Vagina (tissue), 2 donors: ENCODE measurements at regions not wholly inside any gene's neighbourhood (a gene's known extent, or its start where the extent isn't known, plus 50 kb on each side); places are given as distances from the start of the nearest gene placed in this dataset.
"Not testable (repeated sequence)": the region's sequence is repeated elsewhere in the genome, so short reads cannot be mapped to it uniquely, and the experiment has no call there.

ENCODE experiments used
- DNase-seq, 2 donors: peaks; one replicate each; pipeline ENCODE4 v3.0.0-alpha.2; 2017; ENCODE audit errors: extremely low spot score in 2 of 2
- H3K27ac ChIP-seq: fragments of 200-600 bp; sonication (generic); one replicate; pipeline ENCODE4 v1.5.1; 2019
- H3K27me3 ChIP-seq: fragments of 200-600 bp; sonication (generic); one replicate; pipeline ENCODE4 v1.5.1; 2019
- H3K36me3 ChIP-seq, 2 donors: fragments of 200-600 bp; sonication (generic); one replicate each; pipeline ENCODE4 v1.5.1; 2017 to 2019
- H3K4me1 ChIP-seq: fragments of 200-600 bp; sonication (generic); one replicate; pipeline ENCODE4 v1.5.1; 2019
- H3K4me3 ChIP-seq, 2 donors: fragments of 200-600 bp; sonication (generic); 1 replicate in 1 of 2; 2 replicates in 1 of 2; pipeline ENCODE4 v1.5.1; 2016 to 2019
- H3K9me3 ChIP-seq: fragments of 200-600 bp; sonication (generic); one replicate; pipeline ENCODE4 v1.5.1; 2019
- CTCF ChIP-seq, 3 experiments: fragments of 450-650 bp in 2 of 3; fragments of 200-600 bp in 1 of 3; sonication (generic) in 1 of 3; IDR thresholded peaks; one replicate each; pipeline ENCODE4 v1.5.1; 2017 to 2019; ENCODE audit warnings: antibody characterized with exemption in 3 of 3, mild to moderate bottlenecking in 2 of 3, moderate library complexity in 2 of 3
- POLR2A ChIP-seq, 2 donors: fragments of 450-650 bp; IDR thresholded peaks; one replicate each; pipeline ENCODE4 v1.6.1; 2017; ENCODE audit warnings: antibody characterized with exemption in 2 of 2, mild to moderate bottlenecking in 2 of 2, moderate library complexity in 2 of 2
- POLR2AphosphoS5 ChIP-seq, 2 donors: sonication (generic); formaldehyde crosslinking; IDR thresholded peaks; one replicate each; pipeline ENCODE4 v1.9.0; 2017; ENCODE audit warnings: antibody characterized with exemption in 2 of 2, mild to moderate bottlenecking in 2 of 2, low read depth in 1 of 2; ENCODE audit not compliant: insufficient read depth in 1 of 2
- intact Hi-C: fragments of 100-400 bp; cut with DNase I; formaldehyde crosslinking; loops from one replicate; pipeline ENCODE4 v1.15.1; 2023

- Histone ChIP-seq H3K27me3 (no peaks in the 10 kb centered on the region), H3K9me3 (no peaks in the 10 kb centered on the region), H3K4me1 (no peaks in the 10 kb centered on the region), H3K4me3 (no peak overlapping the region), H3K36me3 (no peaks in the 10 kb centered on the region), H3K27ac (no peak overlapping the region)
- DNase-seq: no peak
- TF ChIP-seq POLR2A (IDR thresholded peaks at IDR 0.05) (no peak), CTCF (IDR thresholded peaks at IDR 0.05) (no peak), POLR2AphosphoS5 (IDR thresholded peaks at IDR 0.05; ENCODE audit: insufficient read depth in 1 of 2, low read depth in 1 of 2) (no peak)
- intact Hi-C loops: no loop called here
Observed at GRCh38 chr3:76527773-76528172, 512.1 kb upstream of the ROBO2 start.

GRCh38 chr3:76532158-76532822, 507.6 kb upstream of the ROBO2 start:
- no peaks in the 10 kb centered on the region for H3K9me3 ChIP-seq
- no peak overlapping the region for H3K4me3 ChIP-seq
- TF ChIP-seq POLR2AphosphoS5 (IDR thresholded peaks at IDR 0.05; ENCODE audit: insufficient read depth in 1 of 2, low read depth in 1 of 2) (no peak), CTCF (IDR thresholded peaks at IDR 0.05) (no peak), POLR2A (IDR thresholded peaks at IDR 0.05) (no peak)
- no peak overlapping the region for H3K27ac ChIP-seq
- intact Hi-C loops: no loop called here
- DNase-seq: no peak
- H3K36me3 ChIP-seq: no peaks in the 10 kb centered on the region
- H3K27me3 ChIP-seq: no peaks in the 10 kb centered on the region
- no peaks in the 10 kb centered on the region for H3K4me1 ChIP-seq

- H3K9me3 ChIP-seq, H3K27me3 ChIP-seq, H3K27ac ChIP-seq, intact Hi-C loops, H3K4me3 ChIP-seq, H3K36me3 ChIP-seq, DNase-seq, H3K4me1 ChIP-seq: not testable (repeated sequence)
Observed at GRCh38 chr3:76533710-76534109, 506.2 kb upstream of the ROBO2 start.

- H3K27ac ChIP-seq, DNase-seq, intact Hi-C loops, H3K36me3 ChIP-seq, H3K27me3 ChIP-seq, H3K9me3 ChIP-seq, H3K4me3 ChIP-seq, H3K4me1 ChIP-seq: not testable (repeated sequence)
Observed at GRCh38 chr3:76537857-76538256, 502.0 kb upstream of the ROBO2 start.

GRCh38 chr3:76547674-76548073, 492.2 kb upstream of the ROBO2 start:
- H3K4me3 ChIP-seq: no peak overlapping the region
- intact Hi-C loops: no loop called here
- DNase-seq: no peak
- no peak overlapping the region for H3K27ac ChIP-seq
- no peaks in the 10 kb centered on the region for H3K9me3 ChIP-seq
- no peaks in the 10 kb centered on the region for H3K4me1 ChIP-seq
- H3K36me3 ChIP-seq: no peaks in the 10 kb centered on the region
- TF ChIP-seq CTCF (IDR thresholded peaks at IDR 0.05): no peak
- no peak for TF ChIP-seq POLR2A (IDR thresholded peaks at IDR 0.05)
- H3K27me3 ChIP-seq: no peaks in the 10 kb centered on the region

- Histone ChIP-seq H3K27me3 (no peaks in the 10 kb centered on the region), H3K4me3 (no peak overlapping the region), H3K27ac (no peak overlapping the region), H3K36me3 (no peaks in the 10 kb centered on the region), H3K4me1 (no peaks in the 10 kb centered on the region), H3K9me3 (no peaks in the 10 kb centered on the region)
- no peak for DNase-seq
- no peak for TF ChIP-seq CTCF (IDR thresholded peaks at IDR 0.05)
- TF ChIP-seq POLR2AphosphoS5 (IDR thresholded peaks at IDR 0.05; ENCODE audit: insufficient read depth in 1 of 2, low read depth in 1 of 2): no peak
- no peak for TF ChIP-seq POLR2A (IDR thresholded peaks at IDR 0.05)
- intact Hi-C loops: no loop called here
Observed at GRCh38 chr3:76550522-76551201, 489.2 kb upstream of the ROBO2 start.
